ENCODE measurements at regions not wholly inside any gene's neighbourhood (a gene's known extent, or its start where the extent isn't known, plus 50 kb on each side); places are given as distances from the start of the nearest gene placed in this dataset.

DNA sequence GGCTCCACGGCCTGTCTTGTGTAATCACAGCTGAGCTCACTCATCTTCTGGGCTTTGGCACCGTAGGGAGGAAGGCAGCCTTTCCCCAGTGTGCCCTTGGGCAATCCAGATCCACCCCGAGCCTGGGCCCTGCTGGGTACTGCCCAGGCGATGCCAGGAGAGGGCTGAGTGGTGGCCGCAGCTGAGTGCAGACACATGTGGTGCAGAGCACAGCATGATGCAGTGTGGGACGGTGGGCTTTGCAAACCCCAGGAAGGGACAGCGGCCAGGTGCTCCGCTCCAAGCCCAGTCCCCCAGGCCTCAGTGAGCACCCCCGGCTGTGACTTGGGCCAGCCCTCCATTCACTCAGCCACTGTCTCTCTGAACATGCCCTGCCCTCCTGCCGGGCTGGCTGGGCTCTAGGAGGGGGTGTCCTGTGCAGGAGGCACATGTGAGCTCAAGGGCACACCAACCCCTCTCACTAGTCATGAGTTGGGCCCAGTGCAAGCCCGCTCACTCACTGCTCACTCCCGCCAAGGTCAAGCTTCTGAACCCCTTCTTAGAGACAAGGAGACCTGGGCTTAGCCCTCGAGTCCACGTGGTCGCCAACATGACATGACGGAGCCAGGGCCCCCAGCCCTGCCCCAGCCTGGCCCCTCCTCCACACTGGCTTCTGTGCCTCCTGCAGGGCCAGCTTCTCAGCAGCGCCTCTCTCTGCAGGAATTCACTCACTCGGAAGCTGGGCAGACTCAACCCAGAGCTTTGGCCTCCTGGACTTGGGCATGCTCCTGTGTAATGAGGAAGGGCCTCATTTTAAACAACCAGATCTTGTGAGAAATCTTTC lies 77.5 kb upstream of the INSIG1 start:
- TF ChIP-seq, protein P1, sequence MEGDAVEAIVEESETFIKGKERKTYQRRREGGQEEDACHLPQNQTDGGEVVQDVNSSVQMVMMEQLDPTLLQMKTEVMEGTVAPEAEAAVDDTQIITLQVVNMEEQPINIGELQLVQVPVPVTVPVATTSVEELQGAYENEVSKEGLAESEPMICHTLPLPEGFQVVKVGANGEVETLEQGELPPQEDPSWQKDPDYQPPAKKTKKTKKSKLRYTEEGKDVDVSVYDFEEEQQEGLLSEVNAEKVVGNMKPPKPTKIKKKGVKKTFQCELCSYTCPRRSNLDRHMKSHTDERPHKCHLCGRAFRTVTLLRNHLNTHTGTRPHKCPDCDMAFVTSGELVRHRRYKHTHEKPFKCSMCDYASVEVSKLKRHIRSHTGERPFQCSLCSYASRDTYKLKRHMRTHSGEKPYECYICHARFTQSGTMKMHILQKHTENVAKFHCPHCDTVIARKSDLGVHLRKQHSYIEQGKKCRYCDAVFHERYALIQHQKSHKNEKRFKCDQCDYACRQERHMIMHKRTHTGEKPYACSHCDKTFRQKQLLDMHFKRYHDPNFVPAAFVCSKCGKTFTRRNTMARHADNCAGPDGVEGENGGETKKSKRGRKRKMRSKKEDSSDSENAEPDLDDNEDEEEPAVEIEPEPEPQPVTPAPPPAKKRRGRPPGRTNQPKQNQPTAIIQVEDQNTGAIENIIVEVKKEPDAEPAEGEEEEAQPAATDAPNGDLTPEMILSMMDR (IDR thresholded peaks at IDR 0.05; ENCODE audit: low read depth, low read length, missing control alignments), result no peak
- no peak for DNase-seq (ENCODE audit: low read depth)
- H3K4me3 ChIP-seq (ENCODE audit: low read depth, low read length), result no peak overlapping the region

DNA sequence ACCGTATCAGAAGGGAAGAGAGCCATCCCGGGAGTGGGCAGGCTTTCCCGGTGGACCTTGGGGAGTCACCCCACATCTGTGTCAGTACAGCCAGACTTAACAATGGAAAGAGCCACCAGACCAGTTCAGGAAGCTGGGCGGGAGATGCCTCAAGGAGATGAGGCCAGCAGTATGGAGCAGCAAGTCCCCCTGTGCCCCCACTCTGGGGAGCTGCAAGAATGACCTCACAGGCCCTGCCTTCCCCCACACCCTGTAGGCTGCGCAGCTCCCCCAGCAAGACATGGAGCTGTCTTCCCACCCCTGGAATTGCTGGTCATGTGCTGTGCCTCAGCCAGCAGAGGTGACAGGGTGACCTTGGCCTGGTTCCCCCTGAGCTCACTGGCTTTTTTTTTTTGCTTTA lies 76.8 kb upstream of the INSIG1 start:
- H3K4me3 ChIP-seq (ENCODE audit: low read depth, low read length), result no peak overlapping the region
- DNase-seq (ENCODE audit: low read depth), result no peak
- TF ChIP-seq, protein P1 (IDR thresholded peaks at IDR 0.05; ENCODE audit: low read depth, low read length, missing control alignments), result no peak

DNA sequence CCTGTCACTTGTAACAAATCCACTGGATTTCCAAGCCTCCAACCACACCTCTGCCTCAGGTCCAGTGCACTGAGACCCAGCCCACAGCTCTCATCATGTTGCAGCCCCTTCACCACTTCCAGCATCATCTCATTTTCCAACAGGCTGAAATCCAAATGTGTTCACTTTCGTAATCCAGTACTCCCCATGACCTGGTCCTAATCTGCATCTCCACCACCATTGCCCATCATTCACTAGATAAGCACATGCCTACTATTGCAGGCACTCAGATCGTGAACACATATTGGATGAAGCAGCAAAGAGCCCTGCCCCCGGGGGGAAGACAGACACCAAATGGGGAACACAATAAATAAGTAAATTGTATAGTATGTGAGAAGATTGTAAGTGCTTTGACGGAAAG lies 76.1 kb upstream of the INSIG1 start:
- DNase-seq (ENCODE audit: low read depth), result no peak
- no peak overlapping the region for H3K4me3 ChIP-seq (ENCODE audit: low read depth, low read length)
- TF ChIP-seq, protein P1 (IDR thresholded peaks at IDR 0.05; ENCODE audit: low read depth, low read length, missing control alignments), result no peak

DNA sequence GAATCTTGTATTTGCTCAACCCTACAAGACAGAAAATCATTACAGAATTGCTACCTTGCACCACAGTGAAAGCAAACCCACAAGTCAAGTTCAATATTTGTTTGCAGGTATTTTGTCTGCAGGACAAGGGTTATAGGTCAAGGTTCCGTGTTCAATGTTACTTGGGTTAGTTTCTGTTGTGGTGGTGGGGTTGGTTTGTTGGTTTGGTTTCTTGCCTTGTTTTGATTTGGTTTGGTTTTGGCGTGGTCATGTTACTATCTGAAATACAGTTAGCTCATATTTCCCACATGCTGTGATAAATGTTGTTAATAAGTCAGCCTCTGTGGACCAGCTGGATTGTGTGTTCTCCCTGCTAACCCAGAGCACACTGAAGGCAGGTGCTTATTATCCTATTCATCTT lies 75.6 kb upstream of the INSIG1 start:
- TF ChIP-seq, protein P1 (IDR thresholded peaks at IDR 0.05; ENCODE audit: low read depth, low read length, missing control alignments), result no peak
- H3K4me3 ChIP-seq (ENCODE audit: low read depth, low read length), result no peak overlapping the region
- DNase-seq (ENCODE audit: low read depth), result no peak

DNA sequence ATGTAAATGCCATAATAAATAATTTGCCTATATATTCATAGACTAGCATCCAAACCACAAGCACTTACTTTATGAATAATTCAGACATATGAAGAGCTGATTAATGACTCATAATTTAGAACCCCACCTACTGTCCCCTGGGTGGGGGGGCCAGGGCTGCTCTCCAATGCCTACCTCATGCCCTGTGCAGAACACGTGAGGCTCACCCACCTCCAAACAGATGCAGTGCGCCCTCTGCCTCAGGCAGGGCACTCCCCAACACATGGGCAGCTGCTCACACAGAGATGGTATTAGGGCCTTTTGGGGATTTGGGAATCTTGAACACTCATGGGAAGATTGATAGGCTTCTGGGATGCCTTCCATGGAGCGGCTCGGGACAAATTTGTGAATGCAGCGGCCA lies 75.1 kb upstream of the INSIG1 start:
- TF ChIP-seq, protein P1 (IDR thresholded peaks at IDR 0.05; ENCODE audit: low read depth, low read length, missing control alignments), result no peak
- H3K4me3 ChIP-seq (ENCODE audit: low read depth, low read length), result no peak overlapping the region
- no peak for DNase-seq (ENCODE audit: low read depth)

DNA sequence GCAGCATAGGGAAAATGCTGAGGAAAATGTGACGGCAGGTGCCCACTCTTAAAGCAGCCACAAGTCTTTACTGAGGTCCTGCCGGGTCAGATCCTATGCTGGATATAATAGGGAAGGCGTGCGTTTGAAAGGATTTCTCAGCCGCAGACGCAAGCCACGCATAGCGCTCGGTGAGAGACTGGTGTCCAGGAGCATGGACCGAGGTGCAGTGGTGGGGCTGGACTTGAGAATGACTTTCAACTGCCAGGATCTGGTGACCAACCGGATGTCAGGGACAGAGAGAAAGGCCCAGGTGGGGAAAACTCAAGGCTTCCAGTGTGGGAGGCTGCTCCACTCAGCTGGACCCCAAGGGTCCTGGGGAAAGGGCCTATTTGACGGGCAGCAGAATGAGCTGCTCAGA lies 74.7 kb upstream of the INSIG1 start:
- no peak for DNase-seq (ENCODE audit: low read depth)
- TF ChIP-seq, protein P1 (IDR thresholded peaks at IDR 0.05; ENCODE audit: low read depth, low read length, missing control alignments), result no peak
- no peak overlapping the region for H3K4me3 ChIP-seq (ENCODE audit: low read depth, low read length)

DNA sequence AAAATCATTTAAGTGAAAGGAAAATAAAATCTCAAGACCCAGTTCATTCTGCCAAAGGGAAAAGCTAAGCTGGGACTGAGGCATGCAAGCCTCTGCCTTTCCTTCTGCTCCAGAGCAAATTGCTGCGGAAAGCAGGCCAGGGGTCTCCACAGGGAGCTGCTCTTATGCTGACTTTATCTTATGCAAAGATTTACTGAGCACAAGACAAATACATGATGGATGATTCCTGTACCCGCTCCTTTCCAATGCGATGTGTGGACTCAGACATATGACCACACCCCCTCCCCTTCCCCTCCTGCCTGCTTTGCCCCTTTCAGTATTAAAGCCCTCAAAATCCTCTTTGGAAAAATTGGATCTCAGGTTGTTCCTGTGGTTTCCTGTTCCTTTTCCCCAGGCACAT lies 74.2 kb upstream of the INSIG1 start:
- DNase-seq (ENCODE audit: low read depth), result no peak
- TF ChIP-seq, protein P1 (IDR thresholded peaks at IDR 0.05; ENCODE audit: low read depth, low read length, missing control alignments), result no peak
- H3K4me3 ChIP-seq (ENCODE audit: low read depth, low read length), result no peak overlapping the region

Measured in GM12864 (cell line).